ENCODE measurements at regions not wholly inside any gene's neighbourhood (a gene's known extent, or its start where the extent isn't known, plus 50 kb on each side); places are given as distances from the start of the nearest gene placed in this dataset.
"Not testable (repeated sequence)": the region's sequence is repeated elsewhere in the genome, so short reads cannot be mapped to it uniquely, and the experiment has no call there.

- not testable (repeated sequence) for TF ChIP-seq POLR2A, CTCF (IDR thresholded peaks at IDR 0.05)
Observed at GRCh38 chr13:22900416-22900951, 280.3 kb upstream of the SGCG start.
